K562 (cell line): ENCODE measurements at regions not wholly inside any gene's neighbourhood (a gene's known extent, or its start where the extent isn't known, plus 50 kb on each side); places are given as distances from the start of the nearest gene placed in this dataset.

Experiments
- ATAC-seq: fragments of 200-7000 bp; cut with Tn5 transposase; 3 replicates; pipeline ENCODE4 v1.9.1; 2020; ENCODE audit warnings: moderate library complexity
- BruUV-seq: library from RNA; stranded (reverse); fragments of 400-500 nt; replicated peaks from 2 replicates; lab custom pipeline; 2021; lab: Mats Ljungman, UMichigan
- CTCF ChIA-PET: fragments of 300-600 bp; formaldehyde crosslinking; extraction: SDS; loops from one replicate; lab custom pipeline; 2021; ENCODE audit warnings: low intra/inter-chr PET ratio; lab: Yijun Ruan, JAX
- POLR2A ChIA-PET: fragments of 300-600, 350-650 bp; sonication (Branson Sonifier 250); formaldehyde crosslinking; extraction: SDS; loops from one replicate; lab custom pipeline; 2021; ENCODE audit warnings: antibody characterized with exemption, inconsistent platforms; lab: Yijun Ruan, JAX
- DNase-seq, 4 experiments: peaks; one replicate each; pipeline versions ENCODE4 v3.0.0 to v3.0.0-alpha.2; 2011 to 2018; ENCODE audit warnings: low spot score in 3 of 4, mixed read lengths in 3 of 4; ENCODE audit errors: extremely low read depth in 1 of 4
- FAIRE-seq: peaks from 2 replicates; lab custom pipeline; 2011; peaks lifted over from hg19 to GRCh38; lab: Jason Lieb, UNC
- H2AFZ ChIP-seq: 2 replicates; pipeline ENCODE4 v1.6.0; 2011; ENCODE audit warnings: low read depth, low read length, control low read depth, inconsistent platforms
- H3K27ac ChIP-seq: fragments of 200-600 bp; 3 replicates; pipeline ENCODE4 v1.8.0; 2011; ENCODE audit warnings: low read depth, mild to moderate bottlenecking, control low read depth, inconsistent platforms, low read length, moderate library complexity, mixed read lengths; ENCODE audit errors: extremely low read depth
- H3K27me3 ChIP-seq, 2 experiments: fragments of 300-600 bp in 1 of 2; 2 replicates in 1 of 2; 3 replicates in 1 of 2; pipeline versions ENCODE4 v1.6.0 to v1.8.0; 2011; ENCODE audit warnings: inconsistent platforms in 2 of 2, low read length in 2 of 2, mild to moderate bottlenecking in 1 of 2, mixed read lengths in 1 of 2, moderate library complexity in 1 of 2; ENCODE audit not compliant: control insufficient read depth in 2 of 2, insufficient read depth in 2 of 2
- H3K36me3 ChIP-seq: fragments of 300-600 bp; 3 replicates; pipeline ENCODE4 v1.8.0; 2011; ENCODE audit warnings: mild to moderate bottlenecking, low read length, inconsistent platforms; ENCODE audit not compliant: control insufficient read depth, insufficient read depth
- H3K4me1 ChIP-seq, 2 experiments: fragments of 200-600 bp in 1 of 2; replicated peaks in 1 of 2; 2 replicates in 1 of 2; 3 replicates in 1 of 2; pipeline versions ENCODE4 v1.5.1 to v1.8.0; 2011; ENCODE audit warnings: inconsistent platforms in 2 of 2, low read length in 2 of 2, mild to moderate bottlenecking in 1 of 2, mixed read lengths in 1 of 2, moderate library complexity in 1 of 2; ENCODE audit not compliant: control insufficient read depth in 2 of 2, insufficient read depth in 2 of 2
- H3K4me2 ChIP-seq: 2 replicates; pipeline ENCODE4 v1.6.1; 2011; ENCODE audit warnings: low read length, control low read depth, inconsistent platforms, mixed read lengths; ENCODE audit not compliant: insufficient read depth
- H3K4me3 ChIP-seq: fragments of 200-600 bp; sonication (generic), shearing (Covaris generic); 2 replicates; pipeline ENCODE4 v1.5.1; 2016; ENCODE audit warnings: control low read depth, inconsistent platforms
- H3K79me2 ChIP-seq: fragments of 200-600 bp; 3 replicates; pipeline ENCODE4 v1.8.0; 2011; ENCODE audit warnings: low read length, inconsistent platforms; ENCODE audit not compliant: control insufficient read depth, insufficient read depth
- H3K9ac ChIP-seq, 2 experiments: 2 replicates each; pipeline versions ENCODE4 v1.6.0 to v1.6.1; 2011; ENCODE audit warnings: low read depth in 2 of 2, low read length in 2 of 2, control low read depth in 1 of 2, inconsistent platforms in 1 of 2, mild to moderate bottlenecking in 1 of 2, mixed read lengths in 1 of 2; ENCODE audit not compliant: insufficient read depth in 1 of 2
- H3K9me1 ChIP-seq: one replicate; pipeline ENCODE4 v1.6.0; 2011; ENCODE audit warnings: inconsistent platforms, mild to moderate bottlenecking, low read length, moderate library complexity; ENCODE audit not compliant: control insufficient read depth, insufficient read depth
- H3K9me3 ChIP-seq: replicated peaks from 2 replicates; pipeline ENCODE4 v1.5.1; 2011; ENCODE audit warnings: low read depth, low read length, inconsistent platforms; ENCODE audit not compliant: control insufficient read depth, insufficient read depth
- H4K20me1 ChIP-seq: replicated peaks from 2 replicates; pipeline ENCODE4 v1.6.1; 2011; ENCODE audit warnings: low read length, inconsistent platforms, mixed read lengths; ENCODE audit not compliant: control insufficient read depth, insufficient read depth
- CREBBP ChIP-seq: IDR thresholded peaks from one replicate; pipeline ENCODE4 v1.6.1; 2012; ENCODE audit warnings: low read depth, mild to moderate bottlenecking, control low read depth, inconsistent platforms, low read length
- GTF2A2 ChIP-seq: IDR thresholded peaks from 2 replicates; pipeline ENCODE4 v1.6.1; 2016; ENCODE audit warnings: mild to moderate bottlenecking, missing genetic modification characterization, missing compliant biosample characterization
- GTF2F1 ChIP-seq: IDR thresholded peaks from 2 replicates; pipeline ENCODE4 v1.6.1; 2011; ENCODE audit warnings: low read depth, low read length, improper control_type of control experiment
- KLF1 ChIP-seq: fragments of 450-650 bp; IDR thresholded peaks from 2 replicates; pipeline ENCODE4 v1.6.1; 2016; ENCODE audit warnings: missing genetic modification characterization, missing compliant biosample characterization
- MXI1 ChIP-seq: IDR thresholded peaks from 2 replicates; pipeline ENCODE4 v1.6.1; 2011; ENCODE audit warnings: low read depth, mild to moderate bottlenecking, improper control_type of control experiment, low read length
- PHF8 ChIP-seq: fragments of 200-600 bp; sonication (generic); IDR thresholded peaks from 2 replicates; pipeline ENCODE4 v1.6.1; 2012; ENCODE audit warnings: mixed run types, mild to moderate bottlenecking, inconsistent platforms, low read length, moderate library complexity, borderline replicate concordance
- RBM25 ChIP-seq: fragments of 200-400 bp; formaldehyde crosslinking; IDR thresholded peaks from 2 replicates; pipeline ENCODE4 v1.6.1; 2018; ENCODE audit warnings: low read length, low read depth, moderate library complexity; ENCODE audit not compliant: severe bottlenecking
- TARDBP ChIP-seq: fragments of 450-650 bp; IDR thresholded peaks from 2 replicates; pipeline ENCODE4 v1.6.1; 2016
- TRIM24 ChIP-seq, 2 experiments: fragments of 450-650 bp; IDR thresholded peaks; 2 replicates each; pipeline ENCODE4 v1.6.1; 2016
- ZNF561 ChIP-seq: fragments of 450-650 bp; formaldehyde crosslinking; conservative IDR thresholded peaks from 2 replicates; pipeline ENCODE4 v1.4.0; 2020; ENCODE audit warnings: mild to moderate bottlenecking, moderate library complexity
- ZNF584 ChIP-seq: fragments of 200-800 bp; sonication (Bioruptor generic); IDR thresholded peaks from 2 replicates; pipeline ENCODE4 v1.6.1; 2016; ENCODE audit warnings: low read depth, mild to moderate bottlenecking, missing genetic modification characterization, missing compliant biosample characterization
- WGBS: fragments of 100-300 bp; shearing (Covaris generic); methylation state at CpG from one replicate; pipeline ENCODE4 v1.1.6; 2016; ENCODE audit warnings: low coverage, mixed read lengths; ENCODE audit not compliant: insufficient coverage; ENCODE audit errors: missing lambda C conversion rate; 5-methylcytosine and 5-hydroxymethylcytosine counted together
- in situ Hi-C: fragments of 300-500 bp; cut with MboI; formaldehyde crosslinking; loops from 4 replicates; pipeline ENCODE4 v1.15.0; 2018; ENCODE audit warnings: inconsistent platforms, mixed read lengths
- intact Hi-C: fragments of 100-400 bp; cut with micrococcal nuclease; formaldehyde crosslinking; loops from 2 replicates; pipeline ENCODE4 v1.14.2; 2022
- TF ChIP-seq, protein P1 (sequence below), 2 experiments: fragments of 150-350 bp in 1 of 2; IDR thresholded peaks; 2 replicates each; pipeline ENCODE4 v1.6.1; 2012 to 2016; ENCODE audit warnings: low read depth in 2 of 2, low read length in 2 of 2, mild to moderate bottlenecking in 1 of 2, moderate library complexity in 1 of 2
- TF ChIP-seq, protein P2 (sequence below): sonication (generic); formaldehyde crosslinking; IDR thresholded peaks from 2 replicates; pipeline ENCODE4 v1.8.1; 2023; ENCODE audit warnings: mild to moderate bottlenecking, missing genetic modification reagents

DNA sequence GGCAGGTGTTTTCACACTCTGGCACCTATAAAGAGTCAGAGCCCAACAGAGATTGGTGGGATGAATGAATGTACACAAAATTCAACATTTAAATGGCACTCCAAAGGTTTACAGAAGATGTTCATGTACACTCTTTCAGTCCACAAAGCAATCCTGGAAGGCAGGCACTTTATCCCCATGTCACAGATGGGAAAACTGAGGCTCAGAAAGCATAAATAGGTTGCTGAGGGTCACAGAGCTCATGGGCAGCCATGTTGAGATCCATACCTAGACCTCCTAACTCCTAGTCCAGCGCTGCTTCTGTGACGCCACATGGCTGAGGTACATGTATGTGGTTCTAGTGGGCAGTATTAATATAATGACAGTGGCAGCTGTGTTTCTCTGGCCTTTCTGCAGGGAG lies 157.7 kb upstream of the LHX1 start:
- Histone ChIP-seq H3K27ac (no peak overlapping the region), H3K36me3 (no peaks in the 10 kb centered on the region), H3K79me2 (no peaks in the 10 kb centered on the region), H3K4me3 (no peak overlapping the region), H3K27me3 (peaks cover 2 to 39% of the 10 kb centered on the region in 2 experiments; a peak in 2 of 5 replicates), H3K9me1 (no peaks in the 10 kb centered on the region), H4K20me1 (no peaks in the 10 kb centered on the region), H3K9me3 (no peaks in the 10 kb centered on the region)
- ATAC-seq (no peak), DNase-seq (no peak), FAIRE-seq (no peak)
- 0% methylated on average over 2 of the region's 2 CpGs for WGBS
- BruUV-seq: no TSS peak
- in situ Hi-C loops: no loop called here
- POLR2A ChIA-PET: no interaction called here
- intact Hi-C loops: no loop called here
- TF ChIP-seq ZNF561 (CRISPR knock-in tag) (no peak), KLF1 (tag) (no peak), RBM25 (peak; percentile 66), GTF2A2 (no peak)
- TF ChIP-seq, all 486 proteins: peak for 1
- H3K4me1 ChIP-seq: no peaks in the 10 kb centered on the region
- CTCF ChIA-PET: no interaction called here
- no peak overlapping the region for H2AFZ ChIP-seq
- no peak overlapping the region for H3K4me2 ChIP-seq
- H3K9ac ChIP-seq: no peak overlapping the region

DNA sequence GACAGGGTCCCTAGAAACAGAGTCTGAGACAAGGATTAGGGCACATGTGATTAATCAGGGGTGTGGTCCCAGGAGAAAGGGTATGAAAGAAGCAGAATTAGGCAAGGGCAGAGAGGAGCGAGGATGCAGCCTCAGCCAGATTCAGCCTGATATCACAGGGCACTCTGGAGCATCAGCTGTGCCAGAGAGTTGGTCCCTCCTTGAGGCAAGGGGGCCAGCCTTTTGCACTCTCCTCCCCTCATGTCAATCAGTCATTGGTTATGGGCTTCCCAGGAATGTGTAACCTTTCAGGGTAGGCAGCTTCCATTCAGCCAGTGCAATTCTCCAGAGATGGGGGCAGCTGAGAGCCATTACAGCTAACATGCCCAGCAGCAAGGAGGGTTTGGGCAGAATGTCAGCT lies 152.6 kb upstream of the LHX1 start:
- ChIA-PET CTCF (no interaction called here), POLR2A (no interaction called here)
- Histone ChIP-seq H3K79me2 (no peaks in the 10 kb centered on the region), H3K9me3 (no peaks in the 10 kb centered on the region), H3K4me3 (no peak overlapping the region), H3K4me1 (no peaks in the 10 kb centered on the region), H3K9me1 (no peaks in the 10 kb centered on the region), H3K36me3 (no peaks in the 10 kb centered on the region), H2AFZ (no peak overlapping the region), H3K4me2 (no peak overlapping the region), H4K20me1 (no peaks in the 10 kb centered on the region), H3K27ac (no peak overlapping the region), H3K27me3 (peaks cover 0 to 39% of the 10 kb centered on the region in 2 experiments; a peak in 3 of 5 replicates), H3K9ac (no peak overlapping the region)
- 0% methylated on average over 1 of the region's 1 CpG for WGBS
- FAIRE-seq: no peak
- DNase-seq: no peak
- no peak for ATAC-seq
- BruUV-seq: no TSS peak
- in situ Hi-C loops: no loop called here
- TF ChIP-seq, protein P1, sequence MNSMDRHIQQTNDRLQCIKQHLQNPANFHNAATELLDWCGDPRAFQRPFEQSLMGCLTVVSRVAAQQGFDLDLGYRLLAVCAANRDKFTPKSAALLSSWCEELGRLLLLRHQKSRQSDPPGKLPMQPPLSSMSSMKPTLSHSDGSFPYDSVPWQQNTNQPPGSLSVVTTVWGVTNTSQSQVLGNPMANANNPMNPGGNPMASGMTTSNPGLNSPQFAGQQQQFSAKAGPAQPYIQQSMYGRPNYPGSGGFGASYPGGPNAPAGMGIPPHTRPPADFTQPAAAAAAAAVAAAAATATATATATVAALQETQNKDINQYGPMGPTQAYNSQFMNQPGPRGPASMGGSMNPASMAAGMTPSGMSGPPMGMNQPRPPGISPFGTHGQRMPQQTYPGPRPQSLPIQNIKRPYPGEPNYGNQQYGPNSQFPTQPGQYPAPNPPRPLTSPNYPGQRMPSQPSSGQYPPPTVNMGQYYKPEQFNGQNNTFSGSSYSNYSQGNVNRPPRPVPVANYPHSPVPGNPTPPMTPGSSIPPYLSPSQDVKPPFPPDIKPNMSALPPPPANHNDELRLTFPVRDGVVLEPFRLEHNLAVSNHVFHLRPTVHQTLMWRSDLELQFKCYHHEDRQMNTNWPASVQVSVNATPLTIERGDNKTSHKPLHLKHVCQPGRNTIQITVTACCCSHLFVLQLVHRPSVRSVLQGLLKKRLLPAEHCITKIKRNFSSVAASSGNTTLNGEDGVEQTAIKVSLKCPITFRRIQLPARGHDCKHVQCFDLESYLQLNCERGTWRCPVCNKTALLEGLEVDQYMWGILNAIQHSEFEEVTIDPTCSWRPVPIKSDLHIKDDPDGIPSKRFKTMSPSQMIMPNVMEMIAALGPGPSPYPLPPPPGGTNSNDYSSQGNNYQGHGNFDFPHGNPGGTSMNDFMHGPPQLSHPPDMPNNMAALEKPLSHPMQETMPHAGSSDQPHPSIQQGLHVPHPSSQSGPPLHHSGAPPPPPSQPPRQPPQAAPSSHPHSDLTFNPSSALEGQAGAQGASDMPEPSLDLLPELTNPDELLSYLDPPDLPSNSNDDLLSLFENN (IDR thresholded peaks at IDR 0.05; ENCODE audit: low read depth in 2 of 2, low read length in 2 of 2): no peak
- TF ChIP-seq CREBBP (no peak), GTF2F1 (no peak), TARDBP (no peak), TRIM24 (IDR thresholded peaks at IDR 0.05) (no peak), ZNF584 (CRISPR knock-in tag) (no peak), PHF8 (no peak), MXI1 (no peak)
- TF ChIP-seq, protein P2, sequence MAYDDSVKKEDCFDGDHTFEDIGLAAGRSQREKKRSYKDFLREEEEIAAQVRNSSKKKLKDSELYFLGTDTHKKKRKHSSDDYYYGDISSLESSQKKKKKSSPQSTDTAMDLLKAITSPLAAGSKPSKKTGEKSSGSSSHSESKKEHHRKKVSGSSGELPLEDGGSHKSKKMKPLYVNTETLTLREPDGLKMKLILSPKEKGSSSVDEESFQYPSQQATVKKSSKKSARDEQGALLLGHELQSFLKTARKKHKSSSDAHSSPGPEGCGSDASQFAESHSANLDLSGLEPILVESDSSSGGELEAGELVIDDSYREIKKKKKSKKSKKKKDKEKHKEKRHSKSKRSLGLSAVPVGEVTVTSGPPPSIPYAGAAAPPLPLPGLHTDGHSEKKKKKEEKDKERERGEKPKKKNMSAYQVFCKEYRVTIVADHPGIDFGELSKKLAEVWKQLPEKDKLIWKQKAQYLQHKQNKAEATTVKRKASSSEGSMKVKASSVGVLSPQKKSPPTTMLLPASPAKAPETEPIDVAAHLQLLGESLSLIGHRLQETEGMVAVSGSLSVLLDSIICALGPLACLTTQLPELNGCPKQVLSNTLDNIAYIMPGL (CRISPR knock-in tag): no peak
- intact Hi-C loops: no loop called here
